B cell (primary cell): ENCODE measurements at regions not wholly inside any gene's neighbourhood (a gene's known extent, or its start where the extent isn't known, plus 50 kb on each side); places are given as distances from the start of the nearest gene placed in this dataset.

Experiments
- ATAC-seq: fragments of 200-7000 bp; cut with Tn5 transposase; one replicate; pipeline ENCODE4 v1.10.0; 2021; ENCODE audit warnings: low read depth, mild to moderate bottlenecking, moderate number of reproducible peaks, moderate library complexity
- CTCF ChIA-PET: fragments of 350-600 bp; sonication (Branson Sonifier 250); formaldehyde crosslinking; loops from one replicate; lab custom pipeline; 2021; ENCODE audit warnings: antibody characterized with exemption, inconsistent platforms; lab: Charles Lee
- POLR2A ChIA-PET: fragments of 350-600 bp; sonication (Branson Sonifier 250); formaldehyde crosslinking; loops from one replicate; lab custom pipeline; 2021; ENCODE audit warnings: antibody characterized with exemption; lab: Charles Lee
- DNase-seq: peaks from one replicate; pipeline ENCODE4 v3.0.0; 2013
- H2AFZ ChIP-seq: 2 replicates; pipeline ENCODE4 v1.6.1; 2012; ENCODE audit warnings: mild to moderate bottlenecking, low read depth, low read length; ENCODE audit not compliant: insufficient read depth, poor library complexity, severe bottlenecking
- H3K27ac ChIP-seq, 2 donors: 1 replicate in 1 of 2; 2 replicates in 1 of 2; pipeline ENCODE4 v1.5.1; 2012 to 2013; ENCODE audit warnings: low read length in 2 of 2, mild to moderate bottlenecking in 2 of 2, moderate library complexity in 1 of 2
- H3K27me3 ChIP-seq, 4 experiments: fragments of 200-600 bp in 1 of 4; sonication (generic) in 1 of 4; replicated peaks in 1 of 4; 1 replicate in 2 of 4; 2 replicates in 2 of 4; pipeline versions ENCODE4 v1.6.1 to v1.7.0; 2013 to 2016; ENCODE audit warnings: low read length in 3 of 4, mild to moderate bottlenecking in 2 of 4, mixed read lengths in 1 of 4, moderate library complexity in 1 of 4; ENCODE audit not compliant: insufficient read depth in 4 of 4, control insufficient read depth in 3 of 4; ENCODE audit errors: control extremely low read depth in 1 of 4
- H3K36me3 ChIP-seq, 2 experiments: replicated peaks in 1 of 2; 1 replicate in 1 of 2; 2 replicates in 1 of 2; pipeline versions ENCODE4 v1.6.1 to v1.7.1; 2013; ENCODE audit warnings: low read length in 1 of 2; ENCODE audit not compliant: insufficient read depth in 2 of 2, control insufficient read depth in 1 of 2; ENCODE audit errors: control extremely low read depth in 1 of 2, extremely low read depth in 1 of 2
- H3K4me1 ChIP-seq, 2 donors: fragments of 200-600 bp in 1 of 2; sonication (generic) in 1 of 2; 1 replicate in 1 of 2; 2 replicates in 1 of 2; pipeline versions ENCODE4 v1.5.1 to v1.6.1; 2013 to 2017; ENCODE audit warnings: low read length in 2 of 2; ENCODE audit not compliant: control insufficient read depth in 2 of 2, insufficient read depth in 2 of 2
- H3K4me2 ChIP-seq: replicated peaks from 2 replicates; pipeline ENCODE3; 2012; ENCODE audit warnings: mild to moderate bottlenecking, low read depth, low read length; ENCODE audit not compliant: poor library complexity, severe bottlenecking
- H3K4me3 ChIP-seq, 5 experiments: fragments of 200-600 bp in 1 of 5; sonication (generic) in 1 of 5; 1 replicate in 3 of 5; 2 replicates in 2 of 5; pipeline versions ENCODE4 v1.5.1 to v1.7.0; 2011 to 2016; ENCODE audit warnings: low read length in 4 of 5, mild to moderate bottlenecking in 4 of 5, low read depth in 2 of 5, control low read depth in 1 of 5, moderate library complexity in 1 of 5; ENCODE audit not compliant: insufficient read depth in 1 of 5; ENCODE audit errors: control extremely low read depth in 1 of 5, extremely low read depth in 1 of 5
- H3K79me2 ChIP-seq: fragments of 200-600 bp; sonication (generic); one replicate; pipeline ENCODE4 v1.6.0; 2016; ENCODE audit warnings: low read length; ENCODE audit not compliant: control insufficient read depth, insufficient read depth
- H3K9ac ChIP-seq: fragments of 200-600 bp; sonication (generic); 2 replicates; pipeline ENCODE4 v1.6.1; 2017; ENCODE audit warnings: mild to moderate bottlenecking, low read length, moderate library complexity
- H3K9me3 ChIP-seq, 3 donors: one replicate each; pipeline versions ENCODE4 v1.6.1 to v1.7.1; 2013; ENCODE audit warnings: low read length in 2 of 3; ENCODE audit not compliant: control insufficient read depth in 2 of 3, insufficient read depth in 1 of 3; ENCODE audit errors: control extremely low read depth in 1 of 3
- H4K20me1 ChIP-seq: 2 replicates; pipeline ENCODE4 v1.6.0; 2012; ENCODE audit warnings: mild to moderate bottlenecking, low read length; ENCODE audit not compliant: insufficient read depth, control insufficient read depth, poor library complexity, severe bottlenecking
- H3K27ac Mint-ChIP-seq: one replicate; pipeline ENCODE4 v1.8.0; 2021; ENCODE audit warnings: mixed read lengths
- H3K27me3 Mint-ChIP-seq: one replicate; pipeline ENCODE4 v1.8.0; 2021; ENCODE audit warnings: mixed read lengths
- H3K4me1 Mint-ChIP-seq: one replicate; pipeline ENCODE4 v1.8.0; 2021; ENCODE audit warnings: mixed read lengths
- H3K4me3 Mint-ChIP-seq: one replicate; pipeline ENCODE4 v1.8.0; 2021; ENCODE audit warnings: mixed read lengths
- H3K9me3 Mint-ChIP-seq: one replicate; pipeline ENCODE4 v1.8.0; 2022; ENCODE audit warnings: mixed read lengths; ENCODE audit not compliant: insufficient read depth
- EZH2 ChIP-seq: IDR thresholded peaks from 2 replicates; pipeline ENCODE4 v1.6.1; 2012; ENCODE audit warnings: borderline replicate concordance, low read depth, mild to moderate bottlenecking, moderate library complexity, low read length; ENCODE audit not compliant: insufficient read depth, poor library complexity, severe bottlenecking
- WGBS: methylation state at CpG from one replicate; pipeline ENCODE4 v1.1.5; 2013; ENCODE audit warnings: missing lambda C conversion rate; ENCODE audit not compliant: insufficient coverage; 5-methylcytosine and 5-hydroxymethylcytosine counted together
- intact Hi-C: fragments of 100-400 bp; cut with micrococcal nuclease; formaldehyde crosslinking; loops from one replicate; pipeline ENCODE4 v1.10.0; 2022
- TF ChIP-seq, protein P1 (sequence below): fragments of 200-600 bp; IDR thresholded peaks from one replicate; pipeline ENCODE4 v1.8.0; 2022; ENCODE audit warnings: antibody characterized with exemption, mild to moderate bottlenecking

DNA sequence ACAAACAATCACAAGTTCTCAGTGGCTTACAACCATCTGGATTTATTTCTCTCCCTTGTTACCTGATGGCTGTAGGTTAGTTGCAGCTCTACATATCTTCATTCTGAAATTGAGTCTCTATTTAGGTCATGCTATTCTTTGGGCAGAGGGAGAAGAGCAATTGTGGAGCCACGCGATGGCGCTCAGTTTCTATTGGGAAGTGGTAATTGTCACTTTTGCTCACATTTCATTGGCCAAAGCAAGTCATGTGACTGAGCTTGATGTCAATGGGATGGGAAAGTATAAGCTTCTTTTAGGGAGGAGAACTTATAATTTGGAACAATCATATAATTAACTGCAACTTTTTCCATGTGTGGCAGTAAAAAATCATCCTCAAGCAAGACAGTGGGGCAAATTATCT, 166.5 kb downstream of the LMO4 start:
- CTCF ChIA-PET, result no interaction called here
- Histone ChIP-seq H3K9ac (no peak overlapping the region), H3K4me3 (no peak overlapping the region), H2AFZ (no peak overlapping the region), H3K27me3 (no peaks in the 10 kb centered on the region), H3K36me3 (no peaks in the 10 kb centered on the region), H3K79me2 (no peaks in the 10 kb centered on the region), H3K4me1 (no peaks in the 10 kb centered on the region), H3K9me3 (no peaks in the 10 kb centered on the region), H3K4me2 (no peak overlapping the region), H4K20me1 (no peaks in the 10 kb centered on the region), H3K27ac (no peak overlapping the region)
- DNase-seq, result no peak
- no peak for ATAC-seq
- intact Hi-C loops, result no loop called here
- WGBS, result no CpG with 5 or more reads among the region's 3 CpGs
- no peaks in the 10 kb centered on the region for H3K9me3 Mint-ChIP-seq
- H3K4me1 Mint-ChIP-seq, result peaks cover 4% of the 10 kb centered on the region
- no peak for TF ChIP-seq EZH2
- TF ChIP-seq, protein P1, sequence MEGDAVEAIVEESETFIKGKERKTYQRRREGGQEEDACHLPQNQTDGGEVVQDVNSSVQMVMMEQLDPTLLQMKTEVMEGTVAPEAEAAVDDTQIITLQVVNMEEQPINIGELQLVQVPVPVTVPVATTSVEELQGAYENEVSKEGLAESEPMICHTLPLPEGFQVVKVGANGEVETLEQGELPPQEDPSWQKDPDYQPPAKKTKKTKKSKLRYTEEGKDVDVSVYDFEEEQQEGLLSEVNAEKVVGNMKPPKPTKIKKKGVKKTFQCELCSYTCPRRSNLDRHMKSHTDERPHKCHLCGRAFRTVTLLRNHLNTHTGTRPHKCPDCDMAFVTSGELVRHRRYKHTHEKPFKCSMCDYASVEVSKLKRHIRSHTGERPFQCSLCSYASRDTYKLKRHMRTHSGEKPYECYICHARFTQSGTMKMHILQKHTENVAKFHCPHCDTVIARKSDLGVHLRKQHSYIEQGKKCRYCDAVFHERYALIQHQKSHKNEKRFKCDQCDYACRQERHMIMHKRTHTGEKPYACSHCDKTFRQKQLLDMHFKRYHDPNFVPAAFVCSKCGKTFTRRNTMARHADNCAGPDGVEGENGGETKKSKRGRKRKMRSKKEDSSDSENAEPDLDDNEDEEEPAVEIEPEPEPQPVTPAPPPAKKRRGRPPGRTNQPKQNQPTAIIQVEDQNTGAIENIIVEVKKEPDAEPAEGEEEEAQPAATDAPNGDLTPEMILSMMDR, result no peak
- POLR2A ChIA-PET, result no interaction called here
- no peak overlapping the region for H3K27ac Mint-ChIP-seq
- H3K4me3 Mint-ChIP-seq, result no peak overlapping the region
- no peaks in the 10 kb centered on the region for H3K27me3 Mint-ChIP-seq

DNA sequence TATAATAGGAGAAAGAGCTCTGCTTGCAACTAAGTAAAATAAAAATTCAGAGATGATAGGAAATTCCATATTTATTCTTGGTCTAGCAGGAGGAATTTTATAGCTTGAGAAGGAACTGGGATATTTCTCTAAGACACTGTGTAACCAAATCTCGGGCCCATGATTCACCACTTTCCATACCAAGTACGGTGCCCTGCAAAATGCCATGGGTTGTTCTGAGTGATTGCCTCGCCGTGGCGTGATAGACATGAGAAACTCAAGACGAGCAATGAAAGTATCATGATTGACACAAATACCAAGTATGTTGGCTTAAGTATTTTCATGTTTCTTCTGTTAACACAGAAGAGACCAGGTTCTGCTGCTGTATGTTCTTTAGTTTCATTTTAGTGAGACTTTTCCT, 167.2 kb downstream of the LMO4 start:
- ChIA-PET POLR2A (no interaction called here), CTCF (no interaction called here)
- no peak overlapping the region for H3K27ac Mint-ChIP-seq
- H3K79me2 ChIP-seq, result no peaks in the 10 kb centered on the region
- no peak overlapping the region for H3K4me3 Mint-ChIP-seq
- no peaks in the 10 kb centered on the region for H3K4me1 ChIP-seq
- no peak for TF ChIP-seq EZH2
- TF ChIP-seq, protein P1, result no peak
- 100% methylated on average over 2 of the region's 6 CpGs for WGBS
- H3K9me3 Mint-ChIP-seq, result no peaks in the 10 kb centered on the region
- H3K27me3 Mint-ChIP-seq, result no peaks in the 10 kb centered on the region
- no peak overlapping the region for H3K4me2 ChIP-seq
- no peak for DNase-seq
- H3K9ac ChIP-seq, result no peak overlapping the region
- intact Hi-C loops, result no loop called here
- no peaks in the 10 kb centered on the region for H3K27me3 ChIP-seq
- H3K36me3 ChIP-seq, result no peaks in the 10 kb centered on the region
- H3K9me3 ChIP-seq, result no peaks in the 10 kb centered on the region
- H3K27ac ChIP-seq, result no peak overlapping the region
- ATAC-seq, result no peak
- H2AFZ ChIP-seq, result no peak overlapping the region
- H3K4me1 Mint-ChIP-seq, result peaks cover 4% of the 10 kb centered on the region
- no peaks in the 10 kb centered on the region for H4K20me1 ChIP-seq
- no peak overlapping the region for H3K4me3 ChIP-seq
